HG03558 (cell line): ENCODE measurements at regions not wholly inside any gene's neighbourhood (a gene's known extent, or its start where the extent isn't known, plus 50 kb on each side); places are given as distances from the start of the nearest gene placed in this dataset.

Source experiments
- ATAC-seq: cut with Tn5 transposase; IDR thresholded peaks from one replicate; pipeline ENCODE4 v1.9.1; 2021; ENCODE audit warnings: moderate number of reproducible peaks; ENCODE audit not compliant: unreplicated experiment; ENCODE audit errors: extremely low read depth

GRCh38 chr1:244187310-244187709, 136.2 kb downstream of the ZBTB18 start:
- no peak for ATAC-seq

DNA sequence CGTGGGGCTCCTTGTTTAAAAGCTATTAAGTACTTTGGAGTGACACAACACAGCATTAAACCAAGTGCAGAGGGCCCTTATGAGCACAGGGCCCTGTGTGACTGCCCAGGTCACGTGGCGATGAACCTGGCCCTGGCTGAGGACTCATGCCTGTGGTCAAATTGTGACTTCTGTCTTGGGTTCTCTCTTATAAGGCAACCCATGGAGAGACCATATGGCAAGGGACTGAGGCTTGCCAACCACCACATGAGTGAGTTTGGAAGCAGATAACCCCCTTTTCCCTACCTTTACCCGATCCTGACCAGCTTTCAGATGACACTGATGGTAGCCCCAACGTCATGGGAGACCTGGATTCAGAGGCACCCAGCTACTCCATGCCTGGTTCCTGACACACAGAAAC, 140.5 kb downstream of the ZBTB18 start:
- no peak for ATAC-seq

DNA sequence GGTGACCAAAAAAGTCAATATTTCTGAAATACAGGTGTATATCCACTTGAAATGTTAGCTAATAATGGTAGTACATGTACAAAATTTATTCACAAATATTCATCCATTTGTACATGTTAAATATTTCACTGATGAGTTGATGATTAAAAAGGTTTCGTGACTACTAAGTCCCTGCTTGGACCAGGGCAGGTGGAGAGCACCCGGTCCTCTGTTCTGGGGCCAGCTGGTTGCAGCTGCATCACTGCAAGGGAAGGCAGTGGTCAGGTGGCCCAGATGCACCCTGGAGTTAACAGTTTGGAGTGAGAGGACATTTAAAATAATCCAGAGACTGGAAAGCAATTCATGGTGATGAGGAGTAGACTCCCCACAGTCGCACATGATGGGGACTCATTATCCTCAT, 141.2 kb downstream of the ZBTB18 start:
- ATAC-seq: no peak

- no peak for ATAC-seq
Measured at GRCh38 chr1:244196571-244197285, 145.6 kb downstream of the ZBTB18 start.

DNA sequence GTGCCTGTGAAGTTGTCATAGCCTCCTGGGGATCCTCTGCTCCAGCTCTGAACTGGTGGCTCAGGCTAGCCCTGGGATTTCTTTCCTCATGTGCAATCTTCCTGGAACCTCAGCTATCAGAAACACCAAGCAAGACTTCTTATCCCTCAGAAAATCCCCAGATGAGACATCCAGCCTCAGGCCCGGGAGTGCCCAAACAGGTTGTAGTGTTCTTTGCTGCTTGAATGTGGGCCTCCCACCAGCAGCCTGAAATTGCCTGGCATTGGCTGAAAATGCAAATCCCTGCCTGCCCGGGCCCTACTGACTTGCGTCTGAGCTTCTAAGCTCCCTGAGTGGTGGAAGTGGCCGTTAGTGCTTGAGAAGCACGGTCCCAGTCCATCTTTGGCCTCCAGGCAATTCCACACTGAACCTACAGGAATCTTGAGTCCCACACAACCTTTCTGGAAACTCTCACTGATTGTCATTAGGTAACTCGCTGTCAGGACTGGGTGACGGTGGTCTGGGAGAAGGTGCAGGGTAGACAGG, 146.8 kb downstream of the ZBTB18 start:
- ATAC-seq: no peak

- no peak for ATAC-seq
Measured at GRCh38 chr1:244199902-244200301, 148.8 kb downstream of the ZBTB18 start.

GRCh38 chr1:244200596-244200995, 149.5 kb downstream of the ZBTB18 start:
- ATAC-seq: no peak

GRCh38 chr1:244201750-244202149, 150.7 kb downstream of the ZBTB18 start:
- ATAC-seq: no peak

GRCh38 chr1:244204004-244204403, 152.9 kb downstream of the ZBTB18 start:
- ATAC-seq: no peak

- ATAC-seq: no peak
Measured at GRCh38 chr1:244205171-244205570, 154.1 kb downstream of the ZBTB18 start.

DNA sequence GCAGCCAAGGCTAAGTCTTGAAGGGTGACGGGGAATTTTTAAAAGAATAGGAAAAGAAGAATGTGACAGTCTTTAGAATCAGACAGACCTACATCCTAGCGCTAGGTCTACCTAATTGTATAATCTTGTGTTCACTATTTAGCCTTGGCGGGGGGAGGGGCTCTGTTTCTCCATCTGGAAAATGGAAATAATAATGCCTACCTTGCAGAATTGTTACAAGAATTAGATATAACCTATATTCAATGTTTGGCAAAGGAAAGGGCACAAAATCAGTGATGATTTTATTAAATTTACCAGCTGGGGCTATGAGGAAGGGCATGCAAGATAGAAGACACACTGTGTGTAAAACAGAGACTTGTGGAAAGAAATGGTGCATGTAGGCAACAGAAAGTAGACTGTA, 154.8 kb downstream of the ZBTB18 start:
- no peak for ATAC-seq

DNA sequence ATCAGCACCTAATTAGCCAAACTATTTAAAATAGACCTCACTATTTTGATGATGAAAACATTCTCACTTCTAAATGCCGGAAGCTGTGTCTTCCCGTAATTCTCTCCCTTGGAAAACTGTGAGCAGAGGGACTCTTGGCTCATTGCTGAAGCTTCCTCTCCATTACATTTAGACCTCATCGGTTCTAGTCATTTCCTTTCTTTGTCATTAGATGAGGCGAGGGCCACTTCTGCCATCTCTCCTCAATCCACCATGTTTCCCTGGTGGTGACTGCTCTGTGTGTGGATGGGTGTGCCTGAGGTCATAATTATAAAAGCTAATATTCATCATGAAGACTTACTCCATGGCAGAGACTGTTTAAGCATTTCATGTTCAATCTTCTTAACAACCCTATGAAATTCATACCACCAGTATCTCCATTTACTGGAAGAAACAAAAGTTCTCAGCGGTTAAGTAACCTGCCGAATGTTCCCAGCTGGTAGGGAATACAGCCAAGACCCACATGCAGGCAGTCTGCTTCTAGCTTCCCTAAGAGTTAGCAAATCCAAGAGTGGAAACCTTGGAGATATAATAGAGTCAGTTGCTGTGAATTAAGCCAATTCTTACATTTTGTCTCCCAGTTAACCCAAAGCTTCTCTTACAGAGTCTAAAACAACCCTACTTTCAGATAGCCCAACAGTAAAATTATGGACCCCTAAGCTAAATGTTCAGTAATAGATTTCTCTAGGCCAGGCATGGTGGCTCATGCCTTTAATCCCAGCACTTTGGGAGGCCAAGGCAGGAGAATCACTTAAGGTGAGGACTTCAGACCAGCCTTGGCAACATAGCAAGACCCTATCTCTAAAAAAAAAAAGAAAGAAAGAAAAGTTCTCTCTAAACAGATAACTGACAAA, 156.2 kb downstream of the ZBTB18 start:
- ATAC-seq: no peak

DNA sequence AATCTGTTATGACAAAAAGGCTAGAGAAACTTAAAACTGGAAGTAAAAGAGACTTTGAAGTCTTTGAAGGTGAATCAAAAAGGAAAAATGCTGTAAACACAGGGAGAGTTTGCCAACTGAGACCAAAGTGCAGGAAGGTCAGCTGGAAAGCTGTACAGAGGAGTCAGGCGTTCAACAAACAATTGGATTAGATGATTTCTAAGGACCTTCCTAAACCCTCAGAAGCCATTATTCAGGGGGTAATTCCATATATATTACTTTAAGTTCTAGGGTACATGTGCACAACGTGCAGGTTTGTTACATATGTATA, 156.8 kb downstream of the ZBTB18 start:
- no peak for ATAC-seq

- no peak for ATAC-seq
Measured at GRCh38 chr1:244209955-244210354, 158.9 kb downstream of the ZBTB18 start.

GRCh38 chr1:244210884-244211558, 159.9 kb downstream of the ZBTB18 start:
- no peak for ATAC-seq

GRCh38 chr1:244211559-244211944, 160.5 kb downstream of the ZBTB18 start:
- ATAC-seq: no peak

GRCh38 chr1:244212219-244212618, 161.1 kb downstream of the ZBTB18 start:
- no peak for ATAC-seq

DNA sequence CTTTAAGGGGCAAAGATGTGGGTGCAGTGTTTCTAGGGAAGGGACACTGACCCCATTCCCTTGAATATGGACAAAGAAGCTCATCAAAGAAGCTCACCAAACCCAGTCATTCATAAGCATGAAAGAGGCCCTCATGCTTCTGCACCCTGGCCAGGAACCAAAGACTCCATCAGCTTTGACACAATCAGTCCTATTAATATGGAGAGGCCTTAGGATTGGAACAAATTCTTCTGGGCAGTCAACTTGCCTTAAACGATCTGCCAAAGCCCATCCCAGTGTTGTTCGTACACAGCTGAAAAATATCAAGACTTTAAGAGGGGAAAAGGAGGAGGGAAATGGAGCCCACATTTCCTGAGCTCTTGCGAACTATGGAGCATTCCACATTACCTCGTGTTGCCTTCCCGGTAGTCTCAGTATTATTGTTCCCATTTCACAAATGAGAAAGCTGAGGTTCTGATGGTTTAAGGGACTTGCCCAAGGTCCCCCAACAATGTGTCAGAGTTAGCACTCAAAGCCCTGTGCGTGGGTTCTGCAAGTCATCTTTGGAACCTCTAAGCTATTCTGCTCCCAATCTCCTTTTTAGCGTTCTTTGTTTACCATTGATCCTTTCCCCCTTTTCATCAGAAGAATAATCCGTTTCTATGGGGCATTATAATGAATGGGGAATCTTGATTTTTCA, 161.9 kb downstream of the ZBTB18 start:
- no peak for ATAC-seq

- ATAC-seq: no peak
Measured at GRCh38 chr1:244214009-244214967, 163.2 kb downstream of the ZBTB18 start.
